H1 (cell line): ENCODE measurements at regions not wholly inside any gene's neighbourhood (a gene's known extent, or its start where the extent isn't known, plus 50 kb on each side); places are given as distances from the start of the nearest gene placed in this dataset.

ENCODE experiments used
- CTCF ChIA-PET: fragments of 300-600 bp; sonication (Branson Sonifier 250); formaldehyde crosslinking; loops from one replicate; lab custom pipeline; 2021; ENCODE audit not compliant: partially characterized antibody; lab: Charles Lee
- POLR2A ChIA-PET: fragments of 300-600 bp; sonication (Branson Sonifier 250); formaldehyde crosslinking; loops from one replicate; lab custom pipeline; 2021; ENCODE audit warnings: inconsistent platforms; ENCODE audit not compliant: partially characterized antibody; lab: Charles Lee
- DNase-seq, 2 experiments: peaks; one replicate each; pipeline versions ENCODE4 v3.0.0 to v3.0.0-alpha.2; 2010 to 2022; ENCODE audit warnings: low spot score in 2 of 2, low read depth in 1 of 2, mixed read lengths in 1 of 2
- FAIRE-seq: peaks from 2 replicates; lab custom pipeline; 2011; peaks lifted over from hg19 to GRCh38; lab: Jason Lieb, UNC
- H2AFZ ChIP-seq: 2 replicates; pipeline ENCODE4 v1.8.1; 2012; ENCODE audit warnings: low read length, inconsistent platforms
- H2AK5ac ChIP-seq: 2 replicates; pipeline ENCODE4 v1.6.1; 2013; ENCODE audit warnings: low read depth, low read length
- H2BK120ac ChIP-seq: replicated peaks from 2 replicates; pipeline ENCODE3; 2013; ENCODE audit warnings: low read depth, low read length, inconsistent platforms
- H2BK12ac ChIP-seq: 2 replicates; pipeline ENCODE4 v1.6.1; 2013; ENCODE audit warnings: low read depth, low read length
- H2BK15ac ChIP-seq: 2 replicates; pipeline ENCODE4 v1.6.1; 2013; ENCODE audit warnings: low read length
- H2BK20ac ChIP-seq: 2 replicates; pipeline ENCODE4 v1.6.1; 2013; ENCODE audit warnings: low read length
- H2BK5ac ChIP-seq: 2 replicates; pipeline ENCODE4 v1.6.1; 2013; ENCODE audit warnings: low read depth, low read length
- H3K14ac ChIP-seq: 2 replicates; pipeline ENCODE4 v1.6.1; 2013; ENCODE audit warnings: inconsistent platforms; ENCODE audit not compliant: insufficient read length
- H3K18ac ChIP-seq: 2 replicates; pipeline ENCODE4 v1.6.1; 2013; ENCODE audit warnings: low read length; ENCODE audit errors: extremely low read depth
- H3K23ac ChIP-seq: 2 replicates; pipeline ENCODE4 v1.6.1; 2013; ENCODE audit warnings: inconsistent platforms; ENCODE audit not compliant: insufficient read length
- H3K23me2 ChIP-seq: 2 replicates; pipeline ENCODE4 v1.6.1; 2013; ENCODE audit warnings: low read depth, low read length
- H3K27ac ChIP-seq: 2 replicates; pipeline ENCODE4 v1.6.1; 2011; ENCODE audit warnings: low read depth, low read length, inconsistent platforms
- H3K27me3 ChIP-seq, 4 experiments: replicated peaks in 1 of 4; 1 replicate in 1 of 4; 2 replicates in 3 of 4; pipeline versions ENCODE4 v1.6.1 to v1.8.1; 2011 to 2013; ENCODE audit warnings: low read length in 3 of 4, mild to moderate bottlenecking in 3 of 4, inconsistent platforms in 2 of 4, mixed read lengths in 2 of 4, moderate library complexity in 1 of 4; ENCODE audit not compliant: control insufficient read depth in 3 of 4, insufficient read depth in 3 of 4; ENCODE audit errors: extremely low read depth in 1 of 4
- H3K36me3 ChIP-seq, 4 experiments: 2 replicates each; pipeline versions ENCODE4 v1.6.1 to v1.8.1; 2011 to 2013; ENCODE audit warnings: mild to moderate bottlenecking in 4 of 4, low read length in 3 of 4, moderate library complexity in 2 of 4, control low read depth in 1 of 4, inconsistent platforms in 1 of 4; ENCODE audit not compliant: insufficient read depth in 4 of 4, control insufficient read depth in 2 of 4
- H3K4ac ChIP-seq: replicated peaks from 2 replicates; pipeline ENCODE3; 2013; ENCODE audit warnings: low read length, low read depth, mixed read lengths, inconsistent platforms; ENCODE audit not compliant: insufficient read length
- H3K4me1 ChIP-seq, 4 experiments: replicated peaks in 1 of 4; 1 replicate in 1 of 4; 2 replicates in 3 of 4; pipeline versions ENCODE4 v1.6.1 to v1.8.1; 2011 to 2013; ENCODE audit warnings: low read length in 3 of 4, inconsistent platforms in 2 of 4, mixed read lengths in 1 of 4; ENCODE audit not compliant: insufficient read depth in 4 of 4, control insufficient read depth in 3 of 4
- H3K4me2 ChIP-seq, 2 experiments: 2 replicates each; pipeline versions ENCODE4 v1.6.1 to v1.8.1; 2011 to 2013; ENCODE audit warnings: low read depth in 2 of 2, low read length in 2 of 2, control low read depth in 1 of 2, inconsistent platforms in 1 of 2, mild to moderate bottlenecking in 1 of 2; ENCODE audit not compliant: insufficient read depth in 1 of 2
- H3K4me3 ChIP-seq, 4 experiments: fragments of 200-600, 300-600 bp in 1 of 4; sonication (generic), shearing (Covaris generic), sonication (Bioruptor Twin) in 1 of 4; 2 replicates each; pipeline versions ENCODE4 v1.5.1 to v1.8.1; 2011 to 2016; ENCODE audit warnings: low read length in 4 of 4, low read depth in 3 of 4, control low read depth in 2 of 4, inconsistent platforms in 2 of 4, mild to moderate bottlenecking in 2 of 4, mixed read lengths in 1 of 4, moderate library complexity in 1 of 4; ENCODE audit not compliant: insufficient read depth in 2 of 4; ENCODE audit errors: extremely low read depth in 1 of 4
- H3K56ac ChIP-seq: replicated peaks from 2 replicates; pipeline ENCODE3; 2013; ENCODE audit warnings: low read depth, mild to moderate bottlenecking, mixed read lengths, low read length, inconsistent platforms; ENCODE audit not compliant: insufficient read length
- H3K79me1 ChIP-seq: 2 replicates; pipeline ENCODE4 v1.6.1; 2013; ENCODE audit warnings: low read depth, low read length, control low read depth
- H3K79me2 ChIP-seq, 2 experiments: 2 replicates each; pipeline versions ENCODE4 v1.6.1 to v1.8.1; 2012 to 2013; ENCODE audit warnings: low read length in 2 of 2, mild to moderate bottlenecking in 2 of 2, inconsistent platforms in 1 of 2; ENCODE audit not compliant: insufficient read depth in 2 of 2, control insufficient read depth in 1 of 2
- H3K9ac ChIP-seq, 4 experiments: replicated peaks in 1 of 4; 1 replicate in 1 of 4; 2 replicates in 3 of 4; pipeline versions ENCODE4 v1.6.1 to v1.8.1; 2011 to 2013; ENCODE audit warnings: low read depth in 3 of 4, low read length in 3 of 4, control low read depth in 2 of 4, mild to moderate bottlenecking in 2 of 4, moderate library complexity in 2 of 4, inconsistent platforms in 1 of 4; ENCODE audit errors: extremely low read depth in 1 of 4
- H3K9me3 ChIP-seq, 2 experiments: 2 replicates each; pipeline versions ENCODE4 v1.6.1 to v1.8.1; 2012 to 2013; ENCODE audit warnings: mild to moderate bottlenecking in 2 of 2, moderate library complexity in 2 of 2, control low read depth in 1 of 2, inconsistent platforms in 1 of 2, low read depth in 1 of 2, low read length in 1 of 2, mixed read lengths in 1 of 2; ENCODE audit not compliant: insufficient read depth in 2 of 2
- H4K20me1 ChIP-seq, 2 experiments: replicated peaks in 1 of 2; 2 replicates each; pipeline versions ENCODE3 to v1.8.1; 2011 to 2013; ENCODE audit warnings: inconsistent platforms in 2 of 2, low read length in 2 of 2, mild to moderate bottlenecking in 1 of 2; ENCODE audit not compliant: insufficient read depth in 2 of 2, control insufficient read depth in 1 of 2
- H4K5ac ChIP-seq: 2 replicates; pipeline ENCODE4 v1.6.1; 2013; ENCODE audit warnings: low read length, low read depth, mixed read lengths, inconsistent platforms; ENCODE audit not compliant: insufficient read length
- H4K8ac ChIP-seq: 2 replicates; pipeline ENCODE4 v1.8.0; 2013; ENCODE audit warnings: mild to moderate bottlenecking, moderate library complexity, low read length, inconsistent platforms; ENCODE audit not compliant: insufficient read depth; ENCODE audit errors: extremely low read depth
- H4K91ac ChIP-seq: replicated peaks from 2 replicates; pipeline ENCODE3; 2013; ENCODE audit warnings: low read length, mixed read lengths, inconsistent platforms; ENCODE audit not compliant: insufficient read length
- BCL11A ChIP-seq, 2 experiments: IDR thresholded peaks; one replicate each; pipeline ENCODE4 v1.6.1; 2011; ENCODE audit warnings: low read depth in 2 of 2, low read length in 2 of 2, mild to moderate bottlenecking in 2 of 2
- CEBPB ChIP-seq: IDR thresholded peaks from 2 replicates; pipeline ENCODE4 v1.6.1; 2012; ENCODE audit warnings: low read depth, low read length
- JUND ChIP-seq: IDR thresholded peaks from 2 replicates; pipeline ENCODE4 v1.6.1; 2011; ENCODE audit warnings: mild to moderate bottlenecking, improper control_type of control experiment, low read length
- PHF8 ChIP-seq: fragments of 200-600 bp; sonication (generic); conservative IDR thresholded peaks from 2 replicates; pipeline ENCODE4 v1.7.1; 2012; ENCODE audit warnings: low read depth, mild to moderate bottlenecking, inconsistent platforms, low read length, moderate library complexity
- POLR2AphosphoS5 ChIP-seq: IDR thresholded peaks from 2 replicates; pipeline ENCODE4 v1.6.1; 2011; ENCODE audit warnings: low read depth, low read length
- SAP30 ChIP-seq: fragments of 300-600 bp; sonication (generic); IDR thresholded peaks from 2 replicates; pipeline ENCODE4 v1.7.1; 2012; ENCODE audit warnings: low read length, moderate library complexity, mild to moderate bottlenecking, inconsistent platforms; ENCODE audit not compliant: insufficient read depth, insufficient replicate concordance
- SP4 ChIP-seq: IDR thresholded peaks from 2 replicates; pipeline ENCODE4 v1.6.1; 2012; ENCODE audit warnings: low read length, inconsistent platforms
- TBP ChIP-seq: IDR thresholded peaks from 2 replicates; pipeline ENCODE4 v1.6.1; 2011; ENCODE audit warnings: low read depth, low read length, improper control_type of control experiment
- YY1 ChIP-seq: IDR thresholded peaks from 2 replicates; pipeline ENCODE4 v1.6.1; 2011; ENCODE audit warnings: low read depth, mild to moderate bottlenecking, low read length
- WGBS, 2 experiments: shearing (Covaris generic) in 1 of 2; methylation state at CpG; one replicate each; pipeline versions ENCODE4 v1.1.6 to v1.1.7; 2013 to 2015; ENCODE audit warnings: low lambda C conversion rate in 2 of 2, mixed read lengths in 2 of 2, inconsistent platforms in 1 of 2, low coverage in 1 of 2, missing lambda C conversion rate in 1 of 2; ENCODE audit not compliant: insufficient replicate concordance in 2 of 2, insufficient coverage in 1 of 2, insufficient read length in 1 of 2; ENCODE audit errors: extremely low coverage in 1 of 2, missing lambda C conversion rate in 1 of 2; 5-methylcytosine and 5-hydroxymethylcytosine counted together

DNA sequence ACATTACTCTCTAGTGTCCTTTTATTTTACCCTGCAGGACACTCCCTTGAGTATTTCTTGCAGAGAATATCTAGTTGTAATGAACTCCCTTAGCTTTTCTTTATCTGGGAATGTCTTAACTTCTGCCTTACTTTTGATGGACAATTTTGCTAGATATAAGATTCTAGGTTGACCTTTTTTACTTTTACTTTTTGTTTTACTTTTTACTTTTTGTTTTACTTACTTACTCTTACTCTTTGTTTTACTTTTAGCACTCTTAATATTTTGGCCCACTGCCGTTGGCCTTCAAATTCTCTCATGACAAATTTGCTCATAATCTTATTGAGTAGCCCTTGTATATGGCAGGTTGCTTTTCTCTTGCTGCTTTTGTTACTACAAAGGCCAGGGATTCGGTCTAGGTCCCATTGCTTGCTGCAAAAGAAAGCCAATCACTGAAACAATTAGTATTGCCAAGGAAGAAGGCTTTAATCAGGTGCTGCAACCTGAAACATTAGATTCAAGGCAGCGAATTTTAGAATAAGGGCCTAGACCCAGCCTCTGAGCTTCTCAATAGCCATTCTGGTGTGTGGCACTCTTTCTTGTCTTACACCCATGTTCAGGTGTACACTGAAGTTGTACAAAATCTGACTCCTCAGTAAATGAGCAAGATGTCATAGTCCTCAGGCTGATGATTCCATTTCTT lies 137.0 kb downstream of the TES start:
- Histone ChIP-seq H2BK12ac (no peak overlapping the region), H3K4me2 (no peak overlapping the region), H3K56ac (no peak overlapping the region), H3K23ac (no peak overlapping the region), H3K79me1 (no peaks in the 10 kb centered on the region), H4K5ac (no peak overlapping the region), H3K23me2 (no peaks in the 10 kb centered on the region), H4K8ac (no peak overlapping the region), H2AK5ac (no peak overlapping the region), H3K36me3 (no peaks in the 10 kb centered on the region), H2BK15ac (no peak overlapping the region), H3K4ac (no peak overlapping the region), H3K4me1 (no peaks in the 10 kb centered on the region), H4K91ac (no peak overlapping the region), H3K9me3 (no peaks in the 10 kb centered on the region), H3K79me2 (no peaks in the 10 kb centered on the region), H3K4me3 (no peak overlapping the region), H2BK5ac (no peak overlapping the region), H3K14ac (no peak overlapping the region), H2BK120ac (no peak overlapping the region), H3K27me3 (no peaks in the 10 kb centered on the region), H3K18ac (no peak overlapping the region), H2AFZ (no peak overlapping the region), H4K20me1 (no peaks in the 10 kb centered on the region), H3K27ac (no peak overlapping the region), H3K9ac (no peak overlapping the region), H2BK20ac (no peak overlapping the region)
- TF ChIP-seq SP4 (no peak), YY1 (no peak), TBP (no peak), CEBPB (no peak), SAP30 (no peak), BCL11A (IDR thresholded peaks at IDR 0.05; ENCODE audit: low read depth in 2 of 2, low read length in 2 of 2) (no peak), PHF8 (no peak), POLR2AphosphoS5 (no peak), JUND (no peak)
- WGBS, 2 experiments, result 94% methylated on average over 3 of the region's 3 CpGs; no CpG with 5 or more reads in 1 of the 2 experiments
- FAIRE-seq, result no peak
- no peak for DNase-seq
- CTCF ChIA-PET, result interaction anchor here (1.0 kb wide), 1 partner anchor 13 kb away, joined by 3 read pairs; no protein-coding TSS in a partner anchor
- POLR2A ChIA-PET, result no interaction called here
